ENCODE measurements at regions not wholly inside any gene's neighbourhood (a gene's known extent, or its start where the extent isn't known, plus 50 kb on each side); places are given as distances from the start of the nearest gene placed in this dataset.

GRCh38 chr9:99336005-99336404 lies 113.9 kb downstream of the SEC61B start:
- POLR2A ChIA-PET = no interaction called here
- CTCF ChIA-PET = no interaction called here
- Histone ChIP-seq H3K4me2 (no peak overlapping the region), H3K4me1 (no peaks in the 10 kb centered on the region), H3K4me3 (no peak overlapping the region), H3K27ac (no peak overlapping the region), H3K9me3 (no peaks in the 10 kb centered on the region)
- TF ChIP-seq REST (IDR thresholded peaks at IDR 0.05) (no peak), RNF2 (IDR thresholded peaks at IDR 0.05; ENCODE audit: borderline replicate concordance, low read depth) (no peak), SMC3 (IDR thresholded peaks at IDR 0.05) (no peak), HOXB5 (CRISPR knock-in tag; IDR thresholded peaks at IDR 0.05) (no peak), PBX3 (IDR thresholded peaks at IDR 0.05) (no peak), POLR2A (IDR thresholded peaks at IDR 0.05; ENCODE audit: low read length) (no peak), CEBPB (IDR thresholded peaks at IDR 0.05) (no peak), HDAC2 (IDR thresholded peaks at IDR 0.05) (no peak)
- no peak for DNase-seq (ENCODE audit: low read depth in 1 of 2, low spot score in 1 of 2)
- ATAC-seq = no peak
- 7% methylated on average over 3 of the region's 3 CpGs for WGBS (ENCODE audit: missing lambda C conversion rate)
- FAIRE-seq = no peak

GRCh38 chr9:99336531-99336930 lies 114.4 kb downstream of the SEC61B start:
- no peak for TF ChIP-seq HEYL (CRISPR knock-in tag; IDR thresholded peaks at IDR 0.05)
- Histone ChIP-seq H3K4me3 (no peak overlapping the region), H3K27ac (no peak overlapping the region), H3K4me1 (no peaks in the 10 kb centered on the region), H3K9me3 (no peaks in the 10 kb centered on the region), H3K4me2 (no peak overlapping the region)
- CTCF ChIA-PET = no interaction called here
- 8% methylated on average over 1 of the region's 1 CpG for WGBS (ENCODE audit: missing lambda C conversion rate)
- FAIRE-seq (no peak), ATAC-seq (no peak), DNase-seq (ENCODE audit: low read depth in 1 of 2, low spot score in 1 of 2) (no peak)
- POLR2A ChIA-PET = no interaction called here

DNA sequence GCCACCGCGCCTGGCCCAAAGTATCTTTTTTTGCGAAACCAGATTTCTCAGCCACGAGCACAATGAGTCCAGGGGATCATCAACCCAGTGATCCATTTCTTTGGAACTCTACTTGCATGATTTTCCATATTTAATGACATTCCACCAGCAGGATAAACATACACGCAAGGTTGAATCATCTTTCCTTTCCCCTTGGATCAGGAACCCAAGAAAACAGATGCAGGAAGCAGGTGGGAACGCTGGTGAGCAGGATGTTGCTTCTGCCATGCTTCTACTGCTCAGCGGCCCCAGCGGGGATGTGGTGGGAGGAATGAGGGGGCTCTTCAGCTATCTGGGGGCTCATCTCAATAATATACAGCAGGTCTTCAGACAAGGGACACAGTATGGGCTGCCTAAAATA lies 118.2 kb downstream of the SEC61B start:
- ATAC-seq (no peak), FAIRE-seq (no peak), DNase-seq (ENCODE audit: low read depth in 1 of 2, low spot score in 1 of 2) (no peak)
- Histone ChIP-seq H3K27ac (no peak overlapping the region), H3K4me1 (no peaks in the 10 kb centered on the region), H3K4me2 (no peak overlapping the region), H3K4me3 (no peak overlapping the region), H3K9me3 (no peaks in the 10 kb centered on the region)
- ChIA-PET POLR2A (no interaction called here), CTCF (no interaction called here)
- WGBS (ENCODE audit: missing lambda C conversion rate) = 37% methylated on average over 6 of the region's 8 CpGs
- TF ChIP-seq, protein P1, sequence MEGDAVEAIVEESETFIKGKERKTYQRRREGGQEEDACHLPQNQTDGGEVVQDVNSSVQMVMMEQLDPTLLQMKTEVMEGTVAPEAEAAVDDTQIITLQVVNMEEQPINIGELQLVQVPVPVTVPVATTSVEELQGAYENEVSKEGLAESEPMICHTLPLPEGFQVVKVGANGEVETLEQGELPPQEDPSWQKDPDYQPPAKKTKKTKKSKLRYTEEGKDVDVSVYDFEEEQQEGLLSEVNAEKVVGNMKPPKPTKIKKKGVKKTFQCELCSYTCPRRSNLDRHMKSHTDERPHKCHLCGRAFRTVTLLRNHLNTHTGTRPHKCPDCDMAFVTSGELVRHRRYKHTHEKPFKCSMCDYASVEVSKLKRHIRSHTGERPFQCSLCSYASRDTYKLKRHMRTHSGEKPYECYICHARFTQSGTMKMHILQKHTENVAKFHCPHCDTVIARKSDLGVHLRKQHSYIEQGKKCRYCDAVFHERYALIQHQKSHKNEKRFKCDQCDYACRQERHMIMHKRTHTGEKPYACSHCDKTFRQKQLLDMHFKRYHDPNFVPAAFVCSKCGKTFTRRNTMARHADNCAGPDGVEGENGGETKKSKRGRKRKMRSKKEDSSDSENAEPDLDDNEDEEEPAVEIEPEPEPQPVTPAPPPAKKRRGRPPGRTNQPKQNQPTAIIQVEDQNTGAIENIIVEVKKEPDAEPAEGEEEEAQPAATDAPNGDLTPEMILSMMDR (IDR thresholded peaks at IDR 0.05) = no peak

DNA sequence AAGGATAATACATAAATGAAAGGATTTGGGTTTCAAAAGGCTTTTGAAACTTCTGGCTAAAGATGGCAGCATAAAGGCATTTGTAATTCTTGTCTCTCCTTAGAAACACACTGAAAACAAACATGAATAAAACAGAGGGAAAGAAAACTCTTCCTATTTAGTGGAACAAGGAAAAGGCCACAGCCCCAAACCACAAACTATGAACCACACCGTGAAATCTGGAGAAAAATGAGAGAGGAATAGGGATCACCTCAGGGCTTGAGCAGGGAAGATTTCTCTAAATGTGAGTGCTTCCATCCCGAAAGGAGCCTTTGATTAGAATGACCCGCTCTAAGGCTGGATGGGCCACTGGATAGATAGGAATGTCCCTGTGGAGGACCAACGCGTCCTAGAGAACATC lies 119.6 kb downstream of the SEC61B start:
- DNase-seq (ENCODE audit: low read depth in 1 of 2, low spot score in 1 of 2) (no peak), ATAC-seq (no peak), FAIRE-seq (no peak)
- 58% methylated on average over 5 of the region's 5 CpGs for WGBS (ENCODE audit: missing lambda C conversion rate)
- H3K27ac ChIP-seq = no peak overlapping the region
- H3K4me2 ChIP-seq = no peak overlapping the region
- no peak overlapping the region for H3K4me3 ChIP-seq
- ChIA-PET POLR2A (no interaction called here), CTCF (no interaction called here)
- H3K9me3 ChIP-seq = no peaks in the 10 kb centered on the region
- H3K4me1 ChIP-seq = peaks cover 9% of the 10 kb centered on the region; the same call in 2 of the 3 replicates
- TF ChIP-seq HOXB13 (CRISPR knock-in tag; IDR thresholded peaks at IDR 0.05; ENCODE audit: low read depth) (no peak), ESRRA (IDR thresholded peaks at IDR 0.05; ENCODE audit: borderline replicate concordance, low read length) (no peak), ELK1 (IDR thresholded peaks at IDR 0.05; ENCODE audit: low read depth, low read length) (no peak), POLR2AphosphoS2 (conservative IDR thresholded peaks at IDR 0.05; ENCODE audit: low read length) (no peak), ZFP36 (IDR thresholded peaks at IDR 0.05; ENCODE audit: borderline replicate concordance, partially characterized antibody) (no peak), HDAC2 (IDR thresholded peaks at IDR 0.05) (no peak), ZC3H11A (IDR thresholded peaks at IDR 0.05) (no peak), RARB (CRISPR knock-in tag; IDR thresholded peaks at IDR 0.05) (no peak), EHMT2 (IDR thresholded peaks at IDR 0.05; ENCODE audit: low read depth) (no peak), FOSL2 (IDR thresholded peaks at IDR 0.05) (no peak), FOSL2 (CRISPR knock-in tag; IDR thresholded peaks at IDR 0.05) (no peak), E2F6 (IDR thresholded peaks at IDR 0.05; ENCODE audit: borderline replicate concordance, low read depth) (no peak), BHLHE40 (IDR thresholded peaks at IDR 0.05; ENCODE audit: low read depth, low read length) (no peak), EP300 (IDR thresholded peaks at IDR 0.05) (no peak)
- TF ChIP-seq, protein P2, sequence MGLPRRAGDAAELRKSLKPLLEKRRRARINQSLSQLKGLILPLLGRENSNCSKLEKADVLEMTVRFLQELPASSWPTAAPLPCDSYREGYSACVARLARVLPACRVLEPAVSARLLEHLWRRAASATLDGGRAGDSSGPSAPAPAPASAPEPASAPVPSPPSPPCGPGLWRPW (IDR thresholded peaks at IDR 0.05) = no peak
